Neural crest cell (in vitro differentiated cells): ENCODE measurements at regions not wholly inside any gene's neighbourhood (a gene's known extent, or its start where the extent isn't known, plus 50 kb on each side); places are given as distances from the start of the nearest gene placed in this dataset.

Experiments
- DNase-seq: peaks from one replicate; pipeline ENCODE4 v3.0.0; 2021; ENCODE audit warnings: low read depth, mixed read lengths, low spot score
- H3K27ac Mint-ChIP-seq: one replicate; pipeline ENCODE4 v1.8.0; 2021; ENCODE audit warnings: mild to moderate bottlenecking, mixed read lengths; ENCODE audit not compliant: unreplicated experiment
- H3K27me3 Mint-ChIP-seq: 2 replicates; pipeline ENCODE4 v1.8.0; 2021; ENCODE audit warnings: low read depth, mild to moderate bottlenecking, mixed read lengths
- H3K36me3 Mint-ChIP-seq: 2 replicates; pipeline ENCODE4 v1.8.0; 2021; ENCODE audit warnings: low read depth, mild to moderate bottlenecking, mixed read lengths
- H3K4me1 Mint-ChIP-seq: 2 replicates; pipeline ENCODE4 v1.8.0; 2021; ENCODE audit warnings: mixed read lengths
- H3K4me3 Mint-ChIP-seq: one replicate; pipeline ENCODE4 v1.8.0; 2021; ENCODE audit warnings: mild to moderate bottlenecking, mixed read lengths
- H3K9me3 Mint-ChIP-seq: 2 replicates; pipeline ENCODE4 v1.8.0; 2021; ENCODE audit warnings: mixed read lengths
- TF ChIP-seq, protein P1 (sequence below): fragments of 200-600 bp; sonication (generic); conservative IDR thresholded peaks from 2 replicates; pipeline ENCODE4 v1.5.0; 2021; ENCODE audit warnings: antibody characterized with exemption, mild to moderate bottlenecking

DNA sequence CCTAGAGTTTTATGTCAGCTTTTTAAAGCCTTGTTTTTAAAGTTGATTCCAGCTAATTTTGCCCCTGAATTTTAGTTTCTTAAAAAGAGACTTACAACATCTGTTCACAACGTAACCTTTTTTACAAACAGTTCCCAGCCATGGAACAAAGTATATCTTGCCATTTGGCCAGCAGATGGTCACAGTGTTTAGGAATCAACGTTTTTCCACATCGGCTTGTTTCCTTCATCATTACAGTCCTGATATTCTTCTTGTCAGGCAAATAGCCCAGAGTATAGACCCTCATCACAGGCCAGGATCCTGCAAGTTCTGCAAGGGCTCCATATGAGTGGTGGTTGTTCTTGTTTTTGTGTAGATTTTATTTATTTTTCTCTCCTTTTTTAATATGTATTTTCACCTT is 341.7 kb upstream of the HTR1E start:
- Mint-ChIP-seq H3K27ac (no peak overlapping the region), H3K9me3 (no peaks in the 10 kb centered on the region), H3K36me3 (no peaks in the 10 kb centered on the region), H3K4me1 (no peaks in the 10 kb centered on the region), H3K27me3 (no peaks in the 10 kb centered on the region), H3K4me3 (no peak overlapping the region)
- no peak for DNase-seq
- TF ChIP-seq, protein P1, sequence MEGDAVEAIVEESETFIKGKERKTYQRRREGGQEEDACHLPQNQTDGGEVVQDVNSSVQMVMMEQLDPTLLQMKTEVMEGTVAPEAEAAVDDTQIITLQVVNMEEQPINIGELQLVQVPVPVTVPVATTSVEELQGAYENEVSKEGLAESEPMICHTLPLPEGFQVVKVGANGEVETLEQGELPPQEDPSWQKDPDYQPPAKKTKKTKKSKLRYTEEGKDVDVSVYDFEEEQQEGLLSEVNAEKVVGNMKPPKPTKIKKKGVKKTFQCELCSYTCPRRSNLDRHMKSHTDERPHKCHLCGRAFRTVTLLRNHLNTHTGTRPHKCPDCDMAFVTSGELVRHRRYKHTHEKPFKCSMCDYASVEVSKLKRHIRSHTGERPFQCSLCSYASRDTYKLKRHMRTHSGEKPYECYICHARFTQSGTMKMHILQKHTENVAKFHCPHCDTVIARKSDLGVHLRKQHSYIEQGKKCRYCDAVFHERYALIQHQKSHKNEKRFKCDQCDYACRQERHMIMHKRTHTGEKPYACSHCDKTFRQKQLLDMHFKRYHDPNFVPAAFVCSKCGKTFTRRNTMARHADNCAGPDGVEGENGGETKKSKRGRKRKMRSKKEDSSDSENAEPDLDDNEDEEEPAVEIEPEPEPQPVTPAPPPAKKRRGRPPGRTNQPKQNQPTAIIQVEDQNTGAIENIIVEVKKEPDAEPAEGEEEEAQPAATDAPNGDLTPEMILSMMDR, result no peak

DNA sequence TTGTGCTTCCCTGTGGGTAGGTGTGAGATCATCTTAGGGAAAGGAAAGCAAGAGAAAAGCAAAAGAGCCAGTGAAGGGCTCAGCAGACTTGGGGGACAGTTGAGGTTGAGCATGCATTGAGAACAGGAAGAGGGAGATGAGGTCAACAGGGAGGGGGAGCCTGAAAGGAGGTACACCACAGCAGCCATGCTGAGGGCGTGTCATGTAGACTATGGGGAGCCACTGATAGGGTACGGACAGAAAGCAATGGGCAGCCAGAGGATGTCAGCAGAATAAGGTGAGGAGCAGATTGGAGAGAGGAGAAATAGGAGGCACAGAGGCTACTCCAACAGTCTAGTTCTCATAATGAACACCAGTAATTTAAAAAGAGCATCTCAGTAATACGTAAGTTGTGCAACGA is 351.1 kb upstream of the HTR1E start:
- Mint-ChIP-seq H3K4me3 (no peak overlapping the region), H3K27ac (no peak overlapping the region), H3K9me3 (peaks cover 19% of the 10 kb centered on the region), H3K27me3 (peaks cover 2% of the 10 kb centered on the region), H3K36me3 (no peaks in the 10 kb centered on the region), H3K4me1 (no peaks in the 10 kb centered on the region)
- DNase-seq, result no peak
- TF ChIP-seq, protein P1, result no peak

DNA sequence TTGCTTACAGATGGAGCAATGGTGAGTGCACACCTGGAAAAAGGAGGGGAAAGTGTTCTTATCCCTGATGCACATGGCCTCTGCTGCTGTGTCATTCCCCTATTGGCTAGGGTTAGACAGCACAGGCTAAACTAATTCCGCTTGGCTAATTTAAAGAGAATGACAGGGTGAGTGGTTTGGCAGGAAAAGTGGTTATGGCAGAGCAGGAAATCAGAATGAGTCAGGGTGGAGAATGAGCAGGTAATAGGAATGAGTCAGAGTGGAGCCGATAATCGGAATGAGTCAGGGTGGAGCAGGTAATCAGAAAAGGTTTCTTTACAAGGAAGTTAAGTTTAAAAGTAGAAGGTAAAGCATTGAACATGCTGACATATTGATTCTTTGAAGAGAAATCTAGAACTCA is 355.5 kb upstream of the HTR1E start:
- Mint-ChIP-seq H3K4me1 (no peaks in the 10 kb centered on the region), H3K9me3 (peaks cover 27% of the 10 kb centered on the region), H3K27ac (no peak overlapping the region), H3K27me3 (no peaks in the 10 kb centered on the region), H3K4me3 (no peak overlapping the region), H3K36me3 (peaks cover 3% of the 10 kb centered on the region)
- TF ChIP-seq, protein P1, result no peak
- DNase-seq, result no peak

DNA sequence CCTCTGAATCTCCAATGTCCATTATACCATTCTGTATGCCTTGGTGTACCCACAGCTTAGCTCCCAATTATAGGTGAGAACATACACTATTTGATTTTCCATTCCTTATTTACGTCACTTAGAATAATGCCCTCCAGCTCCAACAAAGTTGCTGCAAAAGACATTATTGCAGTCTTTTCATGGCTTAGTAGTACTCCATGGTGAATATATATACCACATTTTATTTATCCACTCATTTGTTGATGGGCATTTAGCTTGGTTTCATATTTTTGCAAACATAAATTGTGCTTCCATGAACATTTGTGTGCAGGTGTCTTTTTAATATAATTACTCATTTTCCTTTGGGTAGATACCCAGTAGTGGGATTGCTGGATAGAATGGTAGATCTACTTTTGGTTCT is 374.1 kb upstream of the HTR1E start:
- H3K27me3 Mint-ChIP-seq, result no peaks in the 10 kb centered on the region
- TF ChIP-seq, protein P1, result no peak
- DNase-seq, result no peak
- H3K27ac Mint-ChIP-seq, result no peak overlapping the region
- H3K36me3 Mint-ChIP-seq, result peaks cover 3% of the 10 kb centered on the region
- H3K4me1 Mint-ChIP-seq, result no peaks in the 10 kb centered on the region
- no peak overlapping the region for H3K4me3 Mint-ChIP-seq
- H3K9me3 Mint-ChIP-seq, result peaks cover 11% of the 10 kb centered on the region

DNA sequence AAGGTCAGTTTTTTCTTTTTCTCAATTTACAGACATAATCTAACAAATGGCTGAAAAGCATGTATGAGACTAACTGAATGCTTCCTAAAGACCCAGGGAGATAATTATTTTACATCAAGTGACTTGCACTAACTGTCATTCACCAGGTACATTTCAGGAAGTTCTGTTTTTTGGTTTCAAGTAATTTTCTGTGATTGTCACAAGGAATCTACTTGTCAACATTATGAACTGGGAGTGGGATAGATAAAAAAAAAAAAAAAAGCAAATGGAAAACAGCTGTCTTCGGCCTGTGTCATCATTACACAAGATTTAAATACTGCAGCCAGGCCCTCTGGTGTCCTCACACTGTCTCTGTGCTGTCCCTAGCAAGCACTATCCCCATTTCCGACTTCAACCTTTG is 379.0 kb upstream of the HTR1E start:
- TF ChIP-seq, protein P1, result no peak
- Mint-ChIP-seq H3K9me3 (peaks cover 2% of the 10 kb centered on the region), H3K27ac (no peak overlapping the region), H3K36me3 (peaks cover 3% of the 10 kb centered on the region), H3K4me3 (no peak overlapping the region), H3K27me3 (no peaks in the 10 kb centered on the region), H3K4me1 (no peaks in the 10 kb centered on the region)
- no peak for DNase-seq
